ENCODE measurements at regions not wholly inside any gene's neighbourhood (a gene's known extent, or its start where the extent isn't known, plus 50 kb on each side); places are given as distances from the start of the nearest gene placed in this dataset.

- H3K27me3 Mint-ChIP-seq: peaks cover 9% of the 10 kb centered on the region
These were observed 805.6 kb upstream of the FANCL start for GRCh38 chr2:59046401-59047372.

DNA sequence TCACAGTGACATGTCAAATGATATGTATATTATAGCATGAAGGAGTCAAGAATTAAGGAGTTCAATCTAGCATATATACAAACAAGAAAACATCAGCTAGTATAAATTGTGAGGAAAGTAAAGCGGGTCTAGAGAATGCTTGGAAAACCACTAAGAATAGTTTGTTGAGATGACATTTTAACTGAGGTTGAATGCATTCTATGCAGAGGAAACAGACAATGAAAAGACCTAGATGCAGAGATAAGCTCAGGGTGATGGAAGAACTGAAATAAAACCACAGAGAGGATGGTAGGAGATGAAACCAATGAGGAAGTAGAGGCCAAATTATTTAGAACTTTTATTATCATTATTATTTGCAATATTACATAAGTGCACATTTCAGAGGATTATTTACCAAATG is 803.6 kb upstream of the FANCL start:
- no peak overlapping the region for H3K4me2 ChIP-seq (replicated peaks; ENCODE audit: low read depth, low read length, poor library complexity, severe bottlenecking)
- Mint-ChIP-seq H3K9me3 (ENCODE audit: insufficient read depth) (no peaks in the 10 kb centered on the region), H3K4me1 (no peaks in the 10 kb centered on the region), H3K27me3 (peaks cover 9% of the 10 kb centered on the region), H3K4me3 (no peak overlapping the region), H3K27ac (no peak overlapping the region)
- intact Hi-C loops (cut with micrococcal nuclease): no loop called here
- ChIA-PET POLR2A (no interaction called here), CTCF (no interaction called here)
- no peaks in the 10 kb centered on the region for H3K4me1 ChIP-seq (ENCODE audit: control insufficient read depth in 2 of 2, insufficient read depth in 2 of 2, low read length in 2 of 2)
- no peaks in the 10 kb centered on the region for H3K36me3 ChIP-seq (replicated peaks in 1 of 2; ENCODE audit: control extremely low read depth in 1 of 2, control insufficient read depth in 1 of 2, extremely low read depth in 1 of 2, insufficient read depth in 2 of 2, low read length in 1 of 2)
- no peak overlapping the region for H3K4me3 ChIP-seq (ENCODE audit: control extremely low read depth in 1 of 5, extremely low read depth in 1 of 5, insufficient read depth in 1 of 5, low read depth in 2 of 5, low read length in 4 of 5)
- no peak overlapping the region for H3K27ac ChIP-seq (ENCODE audit: low read length in 2 of 2)
- H3K27me3 ChIP-seq (replicated peaks in 1 of 4; ENCODE audit: control extremely low read depth in 1 of 4, control insufficient read depth in 3 of 4, insufficient read depth in 4 of 4, low read length in 3 of 4): no peaks in the 10 kb centered on the region
- H4K20me1 ChIP-seq (ENCODE audit: control insufficient read depth, insufficient read depth, low read length, poor library complexity, severe bottlenecking): no peaks in the 10 kb centered on the region
- no peaks in the 10 kb centered on the region for H3K9me3 ChIP-seq (ENCODE audit: control extremely low read depth in 1 of 3, control insufficient read depth in 2 of 3, insufficient read depth in 1 of 3, low read length in 2 of 3)
- no peak overlapping the region for H2AFZ ChIP-seq (ENCODE audit: insufficient read depth, low read depth, low read length, poor library complexity, severe bottlenecking)
- WGBS (ENCODE audit: insufficient coverage): no CpG with 5 or more reads among the region's 1 CpG
- H3K9ac ChIP-seq (ENCODE audit: low read length): no peak overlapping the region
- no peak for TF ChIP-seq EZH2 (IDR thresholded peaks at IDR 0.05; ENCODE audit: borderline replicate concordance, insufficient read depth, low read depth, low read length, poor library complexity, severe bottlenecking)
- TF ChIP-seq, protein P1, sequence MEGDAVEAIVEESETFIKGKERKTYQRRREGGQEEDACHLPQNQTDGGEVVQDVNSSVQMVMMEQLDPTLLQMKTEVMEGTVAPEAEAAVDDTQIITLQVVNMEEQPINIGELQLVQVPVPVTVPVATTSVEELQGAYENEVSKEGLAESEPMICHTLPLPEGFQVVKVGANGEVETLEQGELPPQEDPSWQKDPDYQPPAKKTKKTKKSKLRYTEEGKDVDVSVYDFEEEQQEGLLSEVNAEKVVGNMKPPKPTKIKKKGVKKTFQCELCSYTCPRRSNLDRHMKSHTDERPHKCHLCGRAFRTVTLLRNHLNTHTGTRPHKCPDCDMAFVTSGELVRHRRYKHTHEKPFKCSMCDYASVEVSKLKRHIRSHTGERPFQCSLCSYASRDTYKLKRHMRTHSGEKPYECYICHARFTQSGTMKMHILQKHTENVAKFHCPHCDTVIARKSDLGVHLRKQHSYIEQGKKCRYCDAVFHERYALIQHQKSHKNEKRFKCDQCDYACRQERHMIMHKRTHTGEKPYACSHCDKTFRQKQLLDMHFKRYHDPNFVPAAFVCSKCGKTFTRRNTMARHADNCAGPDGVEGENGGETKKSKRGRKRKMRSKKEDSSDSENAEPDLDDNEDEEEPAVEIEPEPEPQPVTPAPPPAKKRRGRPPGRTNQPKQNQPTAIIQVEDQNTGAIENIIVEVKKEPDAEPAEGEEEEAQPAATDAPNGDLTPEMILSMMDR (IDR thresholded peaks at IDR 0.05): no peak
- DNase-seq (no peak), ATAC-seq (ENCODE audit: low read depth) (no peak)
- no peaks in the 10 kb centered on the region for H3K79me2 ChIP-seq (ENCODE audit: control insufficient read depth, insufficient read depth, low read length)

More at GRCh38 chr2:59046401-59047372, 805.6 kb upstream of the FANCL start:
- Histone ChIP-seq H4K20me1 (ENCODE audit: control insufficient read depth, insufficient read depth, low read length, poor library complexity, severe bottlenecking) (no peaks in the 10 kb centered on the region), H3K27me3 (replicated peaks in 1 of 4; ENCODE audit: control extremely low read depth in 1 of 4, control insufficient read depth in 3 of 4, insufficient read depth in 4 of 4, low read length in 3 of 4) (no peaks in the 10 kb centered on the region), H3K4me1 (ENCODE audit: control insufficient read depth in 2 of 2, insufficient read depth in 2 of 2, low read length in 2 of 2) (no peaks in the 10 kb centered on the region), H3K4me3 (ENCODE audit: control extremely low read depth in 1 of 5, extremely low read depth in 1 of 5, insufficient read depth in 1 of 5, low read depth in 2 of 5, low read length in 4 of 5) (no peak overlapping the region), H3K36me3 (replicated peaks in 1 of 2; ENCODE audit: control extremely low read depth in 1 of 2, control insufficient read depth in 1 of 2, extremely low read depth in 1 of 2, insufficient read depth in 2 of 2, low read length in 1 of 2) (no peaks in the 10 kb centered on the region), H3K9ac (ENCODE audit: low read length) (no peak overlapping the region), H3K27ac (ENCODE audit: low read length in 2 of 2) (no peak overlapping the region), H3K4me2 (replicated peaks; ENCODE audit: low read depth, low read length, poor library complexity, severe bottlenecking) (no peak overlapping the region), H3K9me3 (ENCODE audit: control extremely low read depth in 1 of 3, control insufficient read depth in 2 of 3, insufficient read depth in 1 of 3, low read length in 2 of 3) (no peaks in the 10 kb centered on the region), H3K79me2 (ENCODE audit: control insufficient read depth, insufficient read depth, low read length) (no peaks in the 10 kb centered on the region), H2AFZ (ENCODE audit: insufficient read depth, low read depth, low read length, poor library complexity, severe bottlenecking) (no peak overlapping the region)
- DNase-seq (no peak), ATAC-seq (ENCODE audit: low read depth) (no peak)
- Mint-ChIP-seq H3K4me3 (no peak overlapping the region), H3K9me3 (ENCODE audit: insufficient read depth) (no peaks in the 10 kb centered on the region), H3K4me1 (no peaks in the 10 kb centered on the region), H3K27ac (no peak overlapping the region)
- ChIA-PET POLR2A (no interaction called here), CTCF (interaction anchor here (1.0 kb wide), 1 partner anchor 21 kb away, joined by 4 read pairs; no protein-coding TSS in a partner anchor)
- TF ChIP-seq EZH2 (IDR thresholded peaks at IDR 0.05; ENCODE audit: borderline replicate concordance, insufficient read depth, low read depth, low read length, poor library complexity, severe bottlenecking): no peak
- TF ChIP-seq, protein P1 (IDR thresholded peaks at IDR 0.05): no peak
- WGBS (ENCODE audit: insufficient coverage): 89% methylated on average over 5 of the region's 17 CpGs
- intact Hi-C loops (cut with micrococcal nuclease): no loop called here
